Ovary (tissue), 7 donors: ENCODE measurements at regions not wholly inside any gene's neighbourhood (a gene's known extent, or its start where the extent isn't known, plus 50 kb on each side); places are given as distances from the start of the nearest gene placed in this dataset.
"Not testable (repeated sequence)": the region's sequence is repeated elsewhere in the genome, so short reads cannot be mapped to it uniquely, and the experiment has no call there.

Experiments
- DNase-seq, 5 donors: peaks; one replicate each; pipeline ENCODE4 v3.0.0-alpha.2; 2019 to 2020
- H3K27ac ChIP-seq, 2 donors: fragments of 200-600 bp; one replicate each; pipeline versions ENCODE4 v1.5.1 to v1.8.0; 2019 to 2022
- H3K27me3 ChIP-seq: fragments of 200-600 bp; one replicate; pipeline ENCODE4 v1.8.0; 2022
- H3K36me3 ChIP-seq: fragments of 200-600 bp; sonication (generic); one replicate; pipeline ENCODE4 v1.5.1; 2019
- H3K4me1 ChIP-seq: one replicate; pipeline ENCODE4 v1.8.1; 2013; ENCODE audit warnings: mild to moderate bottlenecking, moderate library complexity; ENCODE audit not compliant: insufficient read depth
- H3K4me3 ChIP-seq: fragments of 200-600 bp; sonication (generic); one replicate; pipeline ENCODE4 v1.5.1; 2017
- H3K9me3 ChIP-seq, 2 donors: fragments of 200-600 bp in 1 of 2; sonication (generic) in 1 of 2; one replicate each; pipeline versions ENCODE4 v1.5.1 to v1.8.1; 2013 to 2019; ENCODE audit warnings: mild to moderate bottlenecking in 1 of 2, moderate library complexity in 1 of 2
- CTCF ChIP-seq, 3 donors: fragments of 450-650 bp in 2 of 3; fragments of 200-600 bp in 1 of 3; IDR thresholded peaks; one replicate each; pipeline versions ENCODE4 v1.5.1 to v1.8.0; 2016 to 2022; ENCODE audit warnings: antibody characterized with exemption in 3 of 3, mild to moderate bottlenecking in 1 of 3
- EP300 ChIP-seq: sonication (generic); formaldehyde crosslinking; IDR thresholded peaks from one replicate; pipeline ENCODE4 v1.6.1; 2017; ENCODE audit warnings: antibody characterized with exemption
- POLR2A ChIP-seq: fragments of 450-650 bp; IDR thresholded peaks from one replicate; pipeline ENCODE4 v1.6.1; 2017; ENCODE audit warnings: antibody characterized with exemption, mild to moderate bottlenecking, moderate library complexity
- WGBS, 3 donors: extraction: QIAGEN DNeasy Blood & Tissue Kit in 1 of 3; methylation state at CpG; one replicate each; pipeline versions ENCODE4 v1.1.5 to v1.1.7; 2013 to 2017; 5-methylcytosine and 5-hydroxymethylcytosine counted together
- intact Hi-C, 4 donors: fragments of 100-400 bp; cut with DNase I; formaldehyde crosslinking; loops; one replicate each; pipeline versions ENCODE4 v1.11.0 to v1.15.1; 2022 to 2023
- donor health status: DM: no; HTN: no; CAD: no; lungs with moderate emphysema.
- donor health status: DM: no; HTN: no; CAD: no.
- donor health status: Bipolar disorder and iron deficiency.
- donor health status: DM: no; HTN: no; CAD: no.
- donor health status: DM: yes; HTN: yes; CAD: no.

- Histone ChIP-seq H3K27me3 (no peaks in the 10 kb centered on the region), H3K36me3 (no peaks in the 10 kb centered on the region), H3K4me1 (peaks cover 16% of the 10 kb centered on the region), H3K4me3 (no peak overlapping the region), H3K27ac (peak overlapping the region in 1 of 2 donors; percentile 54), H3K9me3 (no peaks in the 10 kb centered on the region)
- intact Hi-C loops: loop anchor here in 1 of 4 donors (10.0 kb wide), 1 partner anchor 94 kb away; no protein-coding TSS in a partner anchor
- WGBS, 3 donors: 24 to 31% (median 25%) methylated on average over 15 of the region's 15 CpGs
- peak; percentile 37 to 65 (median 45) for DNase-seq
- TF ChIP-seq EP300: no peak
- no peak for TF ChIP-seq CTCF (IDR thresholded peaks at IDR 0.05)
- no peak for TF ChIP-seq POLR2A
Observed at GRCh38 chr16:27628241-27628942, 78.4 kb downstream of the KATNIP start.

GRCh38 chr16:27628943-27629462 lies 79.1 kb downstream of the KATNIP start:
- intact Hi-C loops: loop anchor here in 1 of 4 donors (10.0 kb wide), 1 partner anchor 94 kb away; no protein-coding TSS in a partner anchor
- H3K4me3 ChIP-seq, H3K27me3 ChIP-seq, H3K36me3 ChIP-seq, DNase-seq, H3K9me3 ChIP-seq: not testable (repeated sequence)
- Histone ChIP-seq H3K27ac (peak overlapping the region in 1 of 2 donors; percentile 54), H3K4me1 (peaks cover 16% of the 10 kb centered on the region)
- WGBS, 3 donors: 86 to 95% (median 93%) methylated on average over 8 of the region's 8 CpGs

GRCh38 chr16:27632216-27632615 lies 82.3 kb downstream of the KATNIP start:
- Histone ChIP-seq H3K4me3 (no peak overlapping the region), H3K4me1 (peaks cover 7% of the 10 kb centered on the region), H3K9me3 (no peaks in the 10 kb centered on the region), H3K36me3 (no peaks in the 10 kb centered on the region), H3K27ac (no peak overlapping the region), H3K27me3 (no peaks in the 10 kb centered on the region)
- no peak for DNase-seq
- TF ChIP-seq EP300 (no peak), CTCF (IDR thresholded peaks at IDR 0.05) (no peak), POLR2A (no peak)
- 94 to 97% (median 97%) methylated on average over 10 of the region's 10 CpGs for WGBS, 3 donors
- intact Hi-C loops: loop anchor here in 1 of 4 donors (5.0 kb wide), 1 partner anchor 725 kb away; no protein-coding TSS in a partner anchor

- Histone ChIP-seq H3K27ac (no peak overlapping the region), H3K4me3 (no peak overlapping the region), H3K4me1 (peaks cover 5% of the 10 kb centered on the region), H3K36me3 (no peaks in the 10 kb centered on the region), H3K27me3 (no peaks in the 10 kb centered on the region), H3K9me3 (no peaks in the 10 kb centered on the region)
- no peak for DNase-seq
- TF ChIP-seq EP300 (no peak), POLR2A (no peak), CTCF (IDR thresholded peaks at IDR 0.05) (no peak)
- intact Hi-C loops: loop anchor here in 1 of 4 donors (5.0 kb wide), 1 partner anchor 726 kb away; no protein-coding TSS in a partner anchor
- 97 to 98% (median 97%) methylated on average over 3 of the region's 3 CpGs for WGBS, 3 donors
Observed at GRCh38 chr16:27633221-27633620, 83.3 kb downstream of the KATNIP start.

GRCh38 chr16:27633721-27634120 lies 83.8 kb downstream of the KATNIP start:
- no peak overlapping the region for H3K4me3 ChIP-seq
- intact Hi-C loops: loop anchor here in 1 of 4 donors (5.0 kb wide), 1 partner anchor 726 kb away; no protein-coding TSS in a partner anchor
- TF ChIP-seq CTCF (IDR thresholded peaks at IDR 0.05) (no peak), POLR2A (no peak), EP300 (no peak)
- H3K27ac ChIP-seq: no peak overlapping the region
- H3K4me1 ChIP-seq: peaks cover 1% of the 10 kb centered on the region
- H3K27me3 ChIP-seq: no peaks in the 10 kb centered on the region
- H3K9me3 ChIP-seq: no peaks in the 10 kb centered on the region
- DNase-seq: no peak
- H3K36me3 ChIP-seq: no peaks in the 10 kb centered on the region
